Psoas muscle (tissue), 7 donors: ENCODE measurements at regions not wholly inside any gene's neighbourhood (a gene's known extent, or its start where the extent isn't known, plus 50 kb on each side); places are given as distances from the start of the nearest gene placed in this dataset.

Experiments used
- ATAC-seq, 4 donors: fragments of 200-7000 bp; cut with Tn5 transposase; one replicate each; pipeline ENCODE4 v1.9.1; 2020; ENCODE audit warnings: moderate library complexity in 3 of 4, mild to moderate bottlenecking in 2 of 4
- DNase-seq, 2 donors: peaks; one replicate each; pipeline ENCODE4 v3.0.0-alpha.2; 2020
- H3K27ac ChIP-seq: fragments of 200-600 bp; one replicate; pipeline ENCODE4 v1.8.0; 2022
- H3K27me3 ChIP-seq, 3 donors: fragments of 200-600 bp in 1 of 3; one replicate each; pipeline versions ENCODE4 v1.6.1 to v1.8.0; 2013 to 2022; ENCODE audit warnings: low read length in 2 of 3, mild to moderate bottlenecking in 2 of 3, moderate library complexity in 1 of 3; ENCODE audit not compliant: insufficient read depth in 3 of 3
- H3K36me3 ChIP-seq, 2 donors: fragments of 200-600 bp in 1 of 2; one replicate each; pipeline versions ENCODE4 v1.6.1 to v1.8.0; 2013 to 2022; ENCODE audit warnings: low read depth in 1 of 2, mild to moderate bottlenecking in 1 of 2, moderate library complexity in 1 of 2; ENCODE audit not compliant: insufficient read depth in 1 of 2
- H3K4me1 ChIP-seq: fragments of 200-600 bp; one replicate; pipeline ENCODE4 v1.8.0; 2022
- H3K4me3 ChIP-seq: fragments of 200-600 bp; one replicate; pipeline ENCODE4 v1.8.0; 2022; ENCODE audit warnings: mild to moderate bottlenecking
- H3K9me3 ChIP-seq: fragments of 200-600 bp; one replicate; pipeline ENCODE4 v1.8.0; 2022
- CTCF ChIP-seq: fragments of 200-600 bp; IDR thresholded peaks from one replicate; pipeline ENCODE4 v1.8.0; 2022; ENCODE audit warnings: antibody characterized with exemption
- WGBS, 3 donors: extraction: QIAGEN DNeasy Blood & Tissue Kit; methylation state at CpG; one replicate each; pipeline versions ENCODE4 v1.1.6 to v1.1.7; 2013; 5-methylcytosine and 5-hydroxymethylcytosine counted together
- intact Hi-C, 2 donors: fragments of 100-400 bp; cut with DNase I; formaldehyde crosslinking; loops; one replicate each; pipeline versions ENCODE4 v1.11.0 to v1.14.2; 2022
- donor health status: healthy with polysubstance abuse.
- donor health status: DM: no; HTN: no; CAD: no; lungs with moderate emphysema.
- donor health status: Bipolar disorder and iron deficiency.
- donor health status: healthy.
- donor health status: DM: yes; HTN: yes; CAD: no.
- donor health status: DM: no; HTN: no; CAD: no.
- donor health status: DM: yes; HTN: yes; CAD: no.

GRCh38 chr3:80472961-80473360 lies 705.2 kb upstream of the ROBO1 start:
- no peak for TF ChIP-seq CTCF
- no peak for DNase-seq
- no peaks in the 10 kb centered on the region for H3K9me3 ChIP-seq
- no peaks in the 10 kb centered on the region for H3K4me1 ChIP-seq
- H3K4me3 ChIP-seq = no peak overlapping the region
- no peaks in the 10 kb centered on the region for H3K27me3 ChIP-seq
- WGBS, 3 donors = 62 to 87% (median 79%) methylated on average over 1 of the region's 1 CpG
- no peak overlapping the region for H3K27ac ChIP-seq
- no peaks in the 10 kb centered on the region for H3K36me3 ChIP-seq
- intact Hi-C loops = no loop called here
- ATAC-seq = no peak

GRCh38 chr3:80472459-80472858 lies 704.7 kb upstream of the ROBO1 start:
- H3K4me3 ChIP-seq = no peak overlapping the region
- H3K27ac ChIP-seq = no peak overlapping the region
- ATAC-seq (no peak), DNase-seq (no peak)
- no peaks in the 10 kb centered on the region for H3K9me3 ChIP-seq
- intact Hi-C loops = no loop called here
- H3K4me1 ChIP-seq = no peaks in the 10 kb centered on the region
- no peaks in the 10 kb centered on the region for H3K27me3 ChIP-seq
- TF ChIP-seq CTCF = no peak
- no peaks in the 10 kb centered on the region for H3K36me3 ChIP-seq

GRCh38 chr3:80470433-80470832 lies 702.6 kb upstream of the ROBO1 start:
- TF ChIP-seq CTCF = no peak
- intact Hi-C loops = no loop called here
- no peaks in the 10 kb centered on the region for H3K27me3 ChIP-seq
- H3K4me1 ChIP-seq = no peaks in the 10 kb centered on the region
- no peaks in the 10 kb centered on the region for H3K9me3 ChIP-seq
- no peaks in the 10 kb centered on the region for H3K36me3 ChIP-seq
- ATAC-seq (no peak), DNase-seq (no peak)
- H3K4me3 ChIP-seq = no peak overlapping the region
- H3K27ac ChIP-seq = no peak overlapping the region
- 71 to 79% (median 76%) methylated on average over 2 of the region's 2 CpGs for WGBS, 3 donors

- DNase-seq (no peak), ATAC-seq (no peak)
- H3K9me3 ChIP-seq = no peaks in the 10 kb centered on the region
- no peaks in the 10 kb centered on the region for H3K4me1 ChIP-seq
- intact Hi-C loops = no loop called here
- no peak overlapping the region for H3K4me3 ChIP-seq
- H3K27ac ChIP-seq = no peak overlapping the region
- no peaks in the 10 kb centered on the region for H3K27me3 ChIP-seq
- TF ChIP-seq CTCF = no peak
- 89 to 96% (median 92%) methylated on average over 1 of the region's 1 CpG for WGBS, 3 donors
- no peaks in the 10 kb centered on the region for H3K36me3 ChIP-seq
These were observed 697.9 kb upstream of the ROBO1 start for GRCh38 chr3:80465746-80466145.

- intact Hi-C loops = no loop called here
- no peak for ATAC-seq
- no peak for TF ChIP-seq CTCF
These were observed 683.6 kb upstream of the ROBO1 start for GRCh38 chr3:80451393-80451792.

More at GRCh38 chr3:80451393-80451792, 683.6 kb upstream of the ROBO1 start:
- H3K4me3 ChIP-seq = no peak overlapping the region
- no peaks in the 10 kb centered on the region for H3K36me3 ChIP-seq
- H3K9me3 ChIP-seq = no peaks in the 10 kb centered on the region
- DNase-seq = no peak
- H3K4me1 ChIP-seq = no peaks in the 10 kb centered on the region
- no peak overlapping the region for H3K27ac ChIP-seq
- no peaks in the 10 kb centered on the region for H3K27me3 ChIP-seq
